Activated T-helper 2 cell treated with anti-CD3 and anti-CD28 coated beads, Interferon-gamma antibody, Interleukin-2, Interleukin-4, amounts not matched to agents 10 μg/mL and 5 μg/mL and 100 μg/mL, durations not matched to agents 14 hours and 24 hours and 36 hours (primary cell): ENCODE measurements at regions not wholly inside any gene's neighbourhood (a gene's known extent, or its start where the extent isn't known, plus 50 kb on each side); places are given as distances from the start of the nearest gene placed in this dataset.

Experiments
- DNase-seq: peaks from one replicate; pipeline ENCODE4 v3.0.0; 2021; ENCODE audit warnings: low spot score
- H3K27ac Mint-ChIP-seq: one replicate; pipeline ENCODE4 v1.8.0; 2021; ENCODE audit warnings: mixed read lengths
- H3K27me3 Mint-ChIP-seq: one replicate; pipeline ENCODE4 v1.8.0; 2021; ENCODE audit warnings: low read depth, mixed read lengths
- H3K36me3 Mint-ChIP-seq: one replicate; pipeline ENCODE4 v1.8.0; 2021; ENCODE audit warnings: low read depth, mixed read lengths
- H3K4me1 Mint-ChIP-seq: one replicate; pipeline ENCODE4 v1.8.0; 2021; ENCODE audit warnings: low read depth, mixed read lengths
- H3K4me3 Mint-ChIP-seq: one replicate; pipeline ENCODE4 v1.8.0; 2021; ENCODE audit warnings: low read depth, mild to moderate bottlenecking, moderate library complexity, mixed read lengths
- H3K9me3 Mint-ChIP-seq: one replicate; pipeline ENCODE4 v1.8.0; 2021; ENCODE audit warnings: mixed read lengths
- intact Hi-C: fragments of 100-400 bp; cut with micrococcal nuclease; formaldehyde crosslinking; loops from one replicate; pipeline ENCODE4 v1.15.1; 2023

DNA sequence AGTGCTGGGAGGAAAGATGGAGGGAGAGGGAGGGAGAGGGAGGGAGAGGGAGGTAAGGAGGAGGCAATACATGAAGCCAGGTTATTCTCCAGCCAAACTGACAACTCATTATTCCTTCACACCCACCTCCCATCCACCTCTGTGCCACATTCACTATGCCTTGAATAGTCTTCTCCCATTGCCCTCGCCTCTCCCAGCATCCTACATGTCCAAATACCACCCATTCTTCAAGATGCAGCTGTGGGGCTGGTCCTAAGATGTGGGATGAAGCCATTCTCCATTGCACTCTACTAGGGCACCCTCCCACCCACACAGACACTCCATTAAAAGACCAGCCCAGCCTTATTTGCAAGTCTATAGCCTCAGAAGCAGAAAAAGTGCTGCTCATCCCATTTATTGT, 165.8 kb downstream of the RRAGC start:
- no peak for DNase-seq
- H3K36me3 Mint-ChIP-seq, result no peaks in the 10 kb centered on the region
- peaks cover 10% of the 10 kb centered on the region for H3K27me3 Mint-ChIP-seq
- H3K4me3 Mint-ChIP-seq, result no peak overlapping the region
- H3K4me1 Mint-ChIP-seq, result no peaks in the 10 kb centered on the region
- H3K27ac Mint-ChIP-seq, result no peak overlapping the region
- intact Hi-C loops, result no loop called here
- no peaks in the 10 kb centered on the region for H3K9me3 Mint-ChIP-seq

DNA sequence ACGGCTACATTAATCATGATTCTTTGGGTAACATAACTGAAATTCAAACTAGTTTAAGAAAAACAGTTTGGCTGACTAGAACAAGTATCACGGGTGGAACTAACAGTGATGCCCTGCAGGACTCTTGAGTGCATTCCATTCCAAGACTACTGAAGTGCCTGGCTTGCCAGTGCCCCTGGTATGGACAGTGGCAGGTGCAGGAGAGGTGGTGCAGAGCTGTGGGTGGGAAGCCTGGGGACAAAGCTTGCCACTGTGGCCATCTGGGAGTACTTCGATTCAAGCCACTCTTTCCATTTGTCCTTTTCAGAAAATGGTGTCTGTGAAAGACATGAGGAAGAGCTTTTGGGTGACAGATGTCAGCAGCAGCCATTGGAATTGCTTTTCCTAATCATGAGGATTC, 166.5 kb downstream of the RRAGC start:
- Mint-ChIP-seq H3K36me3 (no peaks in the 10 kb centered on the region), H3K4me3 (no peak overlapping the region), H3K9me3 (no peaks in the 10 kb centered on the region), H3K4me1 (no peaks in the 10 kb centered on the region), H3K27me3 (peaks cover 11% of the 10 kb centered on the region), H3K27ac (no peak overlapping the region)
- intact Hi-C loops, result no loop called here
- DNase-seq, result no peak

DNA sequence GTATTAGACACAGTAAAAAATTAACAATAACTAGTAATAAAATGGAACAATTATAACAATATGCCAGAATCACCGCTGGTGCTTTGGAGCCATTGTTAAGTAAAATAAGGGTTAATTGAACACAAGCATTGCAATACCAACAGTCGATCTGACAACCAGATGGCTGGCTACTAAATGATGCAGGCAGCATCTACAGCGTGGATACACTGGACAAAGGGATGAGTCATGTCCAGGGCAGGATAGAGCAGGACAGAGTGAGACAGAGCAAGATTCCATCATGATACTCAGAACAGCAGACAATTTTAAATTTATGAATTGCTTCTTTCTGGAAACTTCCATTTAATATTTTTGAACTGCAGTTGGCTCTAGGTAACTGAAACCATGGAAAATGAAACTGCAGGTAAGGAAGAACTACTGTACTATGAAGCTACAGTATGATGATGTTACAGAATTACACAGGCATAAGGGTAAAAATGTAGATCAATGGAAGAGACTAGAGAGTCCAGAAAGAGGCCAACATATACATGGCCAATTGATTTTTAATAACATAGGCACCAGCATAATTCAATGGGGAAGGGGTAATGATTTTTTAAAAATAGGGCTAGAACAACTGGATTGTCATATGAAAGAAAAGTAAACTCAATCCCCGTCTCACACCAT, 168.7 kb downstream of the RRAGC start:
- H3K9me3 Mint-ChIP-seq, result no peaks in the 10 kb centered on the region
- H3K36me3 Mint-ChIP-seq, result no peaks in the 10 kb centered on the region
- H3K27me3 Mint-ChIP-seq, result peaks cover 16% of the 10 kb centered on the region
- H3K4me3 Mint-ChIP-seq, result no peak overlapping the region
- no peak overlapping the region for H3K27ac Mint-ChIP-seq
- intact Hi-C loops, result no loop called here
- H3K4me1 Mint-ChIP-seq, result no peaks in the 10 kb centered on the region
- DNase-seq, result no peak

DNA sequence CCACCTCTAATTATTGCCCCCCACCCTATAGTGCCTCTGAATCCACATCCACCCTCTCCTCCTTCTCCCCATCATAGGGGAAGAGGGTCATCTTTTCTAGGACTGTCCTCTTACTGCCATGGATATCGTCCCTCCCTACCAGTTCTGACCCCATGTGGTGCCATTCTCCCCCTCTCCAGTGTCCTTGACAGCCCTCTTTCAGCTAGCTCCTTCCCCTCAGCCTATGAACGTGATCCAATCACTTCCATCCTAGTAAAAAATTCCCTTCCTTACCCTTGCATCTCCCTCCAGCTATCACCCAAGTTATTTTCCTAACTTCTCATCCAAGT, 172.7 kb downstream of the RRAGC start:
- DNase-seq, result no peak
- no peaks in the 10 kb centered on the region for H3K9me3 Mint-ChIP-seq
- intact Hi-C loops, result no loop called here
- peaks cover 17% of the 10 kb centered on the region for H3K27me3 Mint-ChIP-seq
- H3K4me1 Mint-ChIP-seq, result no peaks in the 10 kb centered on the region
- no peaks in the 10 kb centered on the region for H3K36me3 Mint-ChIP-seq
- H3K4me3 Mint-ChIP-seq, result no peak overlapping the region
- no peak overlapping the region for H3K27ac Mint-ChIP-seq

DNA sequence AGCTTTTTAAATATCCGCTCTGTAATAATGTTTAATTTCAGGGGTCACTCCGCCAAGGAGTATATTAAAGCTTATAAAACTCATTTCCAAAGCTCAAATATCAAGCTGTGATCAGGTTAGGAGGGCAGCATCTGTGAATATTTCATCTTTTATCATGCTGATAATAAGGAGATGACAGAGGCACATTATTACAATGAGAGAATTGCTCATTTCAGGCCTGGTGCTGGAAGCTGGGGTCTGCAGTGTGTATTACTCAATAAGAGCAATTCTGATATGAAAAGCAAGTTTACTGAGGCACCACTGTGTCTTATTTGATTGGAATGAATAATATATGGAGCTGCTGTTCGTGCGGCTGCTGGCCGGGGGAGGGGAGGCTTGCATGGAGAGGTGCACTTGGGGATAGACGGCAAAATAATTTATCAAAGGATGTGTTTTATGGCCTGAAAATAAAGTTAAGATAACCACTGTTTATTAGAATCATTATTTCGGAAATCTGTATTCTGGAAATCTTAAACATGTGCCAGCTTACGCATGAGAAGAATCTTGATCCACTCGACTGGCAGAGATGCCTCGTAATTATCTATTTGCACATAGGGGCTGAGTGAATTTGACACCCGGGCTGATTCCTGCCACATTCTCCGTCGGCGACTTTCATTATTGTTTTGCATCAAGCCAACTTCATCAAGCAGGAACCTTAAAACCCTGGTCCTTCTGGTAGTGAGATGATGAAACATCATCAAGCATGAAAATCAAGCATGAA, 173.2 kb downstream of the RRAGC start:
- Mint-ChIP-seq H3K27ac (no peak overlapping the region), H3K4me3 (no peak overlapping the region), H3K27me3 (peaks cover 14% of the 10 kb centered on the region), H3K36me3 (no peaks in the 10 kb centered on the region), H3K9me3 (no peaks in the 10 kb centered on the region), H3K4me1 (no peaks in the 10 kb centered on the region)
- DNase-seq, result no peak
- intact Hi-C loops, result no loop called here

DNA sequence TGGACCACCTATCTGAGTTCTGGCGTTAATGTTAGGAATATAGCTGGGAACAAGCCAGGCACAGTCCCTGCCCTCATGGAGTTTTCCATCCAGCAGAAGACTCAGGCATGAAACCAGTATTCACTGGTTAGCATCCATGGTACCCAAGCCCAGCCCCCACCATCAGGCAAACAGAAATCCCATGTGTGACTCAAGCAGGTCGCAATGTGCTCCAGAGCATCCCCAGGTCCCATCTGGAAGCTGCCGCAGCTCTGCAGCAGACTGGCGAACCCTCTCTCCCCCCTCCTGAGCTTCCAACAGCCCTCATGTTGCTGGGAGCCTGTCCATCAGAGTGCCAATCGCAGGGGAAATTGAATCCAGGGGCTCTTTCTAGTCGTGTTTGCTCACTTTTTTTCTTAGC, 174.2 kb downstream of the RRAGC start:
- Mint-ChIP-seq H3K27ac (no peak overlapping the region), H3K4me1 (no peaks in the 10 kb centered on the region), H3K36me3 (no peaks in the 10 kb centered on the region), H3K27me3 (peaks cover 12% of the 10 kb centered on the region), H3K4me3 (no peak overlapping the region), H3K9me3 (no peaks in the 10 kb centered on the region)
- no peak for DNase-seq
- intact Hi-C loops, result no loop called here

DNA sequence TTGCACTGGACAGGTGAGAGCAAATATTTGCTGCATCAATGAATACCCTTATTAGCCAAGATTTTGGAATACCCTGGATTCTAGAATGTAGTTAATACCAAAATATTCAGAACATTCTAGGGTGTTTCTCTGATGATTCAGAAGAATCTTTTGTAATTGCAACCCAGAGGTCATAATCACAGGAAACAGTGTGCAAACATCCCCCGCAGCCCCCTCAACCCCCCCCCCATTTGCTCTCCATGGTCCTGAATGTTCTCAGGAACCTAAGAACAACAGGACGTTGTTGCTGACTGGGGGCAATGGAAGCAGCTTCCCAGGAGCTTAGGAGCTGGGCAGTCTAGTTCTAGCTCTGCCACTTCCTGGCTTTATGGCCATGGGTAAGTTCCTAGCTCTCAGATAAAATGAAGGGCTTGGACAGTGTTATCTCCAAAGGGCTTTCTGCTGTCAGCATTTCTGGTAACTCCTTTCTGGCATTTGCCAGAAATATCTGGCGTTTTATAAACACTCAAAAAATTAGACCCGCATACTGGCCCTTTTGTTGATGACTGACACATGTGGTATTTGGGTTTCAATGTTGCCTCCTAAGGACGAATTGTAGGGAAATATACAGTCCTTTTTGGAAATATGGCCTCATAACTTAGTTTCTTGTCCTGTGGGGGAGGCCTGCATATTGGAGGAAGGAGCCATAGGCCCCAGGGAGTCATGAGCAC, 178.6 kb downstream of the RRAGC start:
- H3K9me3 Mint-ChIP-seq, result no peaks in the 10 kb centered on the region
- no peaks in the 10 kb centered on the region for H3K4me1 Mint-ChIP-seq
- no peak for DNase-seq
- no peak overlapping the region for H3K27ac Mint-ChIP-seq
- no peaks in the 10 kb centered on the region for H3K36me3 Mint-ChIP-seq
- intact Hi-C loops, result no loop called here
- H3K4me3 Mint-ChIP-seq, result no peak overlapping the region
- peaks cover 2% of the 10 kb centered on the region for H3K27me3 Mint-ChIP-seq

DNA sequence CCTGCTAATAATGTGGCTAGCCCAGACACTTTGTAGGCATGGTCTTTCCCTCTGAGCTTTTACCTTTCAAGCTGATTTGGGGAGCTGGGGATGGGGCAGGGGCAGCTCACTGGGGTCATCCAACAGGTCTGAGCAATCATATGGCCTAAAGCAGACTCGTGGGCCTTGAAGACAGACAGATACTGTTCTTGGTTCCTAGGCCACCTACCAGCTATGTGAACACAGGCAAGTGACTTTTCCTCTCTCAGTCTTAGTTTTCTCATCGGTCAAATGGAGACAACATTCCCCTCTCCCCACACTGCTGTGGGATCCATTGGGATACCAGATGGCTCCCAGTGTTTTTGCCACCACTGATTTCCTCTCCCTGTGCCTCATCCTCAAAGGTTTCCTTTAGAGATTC, 181.8 kb downstream of the RRAGC start:
- H3K9me3 Mint-ChIP-seq, result no peaks in the 10 kb centered on the region
- H3K27me3 Mint-ChIP-seq, result no peaks in the 10 kb centered on the region
- no peak overlapping the region for H3K27ac Mint-ChIP-seq
- H3K36me3 Mint-ChIP-seq, result no peaks in the 10 kb centered on the region
- DNase-seq, result no peak
- intact Hi-C loops, result no loop called here
- no peaks in the 10 kb centered on the region for H3K4me1 Mint-ChIP-seq
- H3K4me3 Mint-ChIP-seq, result no peak overlapping the region

DNA sequence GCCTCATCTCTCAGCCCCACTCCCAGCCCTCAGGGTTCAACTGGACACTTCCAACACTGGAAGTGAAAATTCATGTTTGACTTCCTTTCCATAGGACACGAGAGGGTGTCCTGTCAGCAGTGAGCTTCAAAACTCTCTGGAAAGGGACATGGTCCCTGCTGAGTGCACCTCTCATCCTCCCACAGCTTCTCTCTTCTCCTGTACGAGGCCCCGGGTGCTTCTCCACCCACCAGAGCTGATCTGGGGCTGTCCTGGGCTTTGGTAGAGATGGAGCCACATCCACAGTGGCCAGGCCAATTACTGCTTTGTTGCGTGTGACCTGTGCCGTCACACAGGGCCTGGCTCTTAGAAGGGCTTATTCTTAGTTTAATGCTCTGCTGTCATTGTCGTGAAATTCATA, 182.3 kb downstream of the RRAGC start:
- no peaks in the 10 kb centered on the region for H3K4me1 Mint-ChIP-seq
- no peak overlapping the region for H3K4me3 Mint-ChIP-seq
- H3K27ac Mint-ChIP-seq, result no peak overlapping the region
- H3K27me3 Mint-ChIP-seq, result no peaks in the 10 kb centered on the region
- no peaks in the 10 kb centered on the region for H3K36me3 Mint-ChIP-seq
- no peak for DNase-seq
- intact Hi-C loops, result no loop called here
- no peaks in the 10 kb centered on the region for H3K9me3 Mint-ChIP-seq

DNA sequence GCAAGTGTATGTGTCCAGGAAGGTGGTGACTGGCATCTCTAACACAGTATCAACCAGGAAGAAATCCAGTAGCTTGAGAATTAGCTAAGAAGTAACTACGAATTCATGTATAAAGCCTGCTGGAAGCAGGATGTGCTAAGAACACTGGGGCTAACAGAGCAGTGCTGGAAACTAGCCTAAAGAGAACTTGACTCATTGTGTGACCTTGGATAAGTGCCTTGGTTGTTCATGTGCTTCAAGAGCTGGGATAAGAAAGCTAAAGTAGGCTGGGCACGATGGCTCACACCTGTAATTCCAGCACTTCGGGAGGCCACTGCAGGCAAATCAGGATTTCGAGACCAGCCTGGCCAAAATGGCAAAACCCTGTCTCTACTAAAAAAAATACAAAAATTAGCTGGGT, 186.9 kb downstream of the RRAGC start:
- Mint-ChIP-seq H3K9me3 (no peaks in the 10 kb centered on the region), H3K4me3 (no peak overlapping the region), H3K27me3 (peaks cover 9% of the 10 kb centered on the region), H3K27ac (no peak overlapping the region), H3K36me3 (no peaks in the 10 kb centered on the region), H3K4me1 (no peaks in the 10 kb centered on the region)
- intact Hi-C loops, result no loop called here
- DNase-seq, result no peak

DNA sequence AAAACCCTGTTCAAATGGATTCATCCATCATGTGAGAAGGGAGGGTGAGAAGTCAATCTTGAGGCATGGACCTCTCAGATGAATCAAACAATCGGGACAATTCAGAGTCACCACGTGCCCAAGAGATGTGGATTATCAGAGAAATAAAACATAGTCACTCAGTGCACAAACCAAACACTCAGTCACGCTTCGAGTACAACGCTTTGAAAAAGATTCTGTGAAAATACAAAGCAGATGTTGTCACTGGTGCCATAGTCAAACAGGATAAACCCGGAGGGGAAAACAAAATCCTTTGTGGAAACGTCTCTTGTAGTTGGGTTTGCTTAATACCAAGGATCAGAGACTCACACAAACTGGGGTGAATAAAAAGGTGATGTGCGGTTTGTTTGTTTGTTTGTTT, 188.4 kb downstream of the RRAGC start:
- intact Hi-C loops, result no loop called here
- no peak for DNase-seq
- H3K9me3 Mint-ChIP-seq, result no peaks in the 10 kb centered on the region
- no peak overlapping the region for H3K27ac Mint-ChIP-seq
- no peaks in the 10 kb centered on the region for H3K4me1 Mint-ChIP-seq
- H3K36me3 Mint-ChIP-seq, result no peaks in the 10 kb centered on the region
- no peak overlapping the region for H3K4me3 Mint-ChIP-seq
- peaks cover 9% of the 10 kb centered on the region for H3K27me3 Mint-ChIP-seq

DNA sequence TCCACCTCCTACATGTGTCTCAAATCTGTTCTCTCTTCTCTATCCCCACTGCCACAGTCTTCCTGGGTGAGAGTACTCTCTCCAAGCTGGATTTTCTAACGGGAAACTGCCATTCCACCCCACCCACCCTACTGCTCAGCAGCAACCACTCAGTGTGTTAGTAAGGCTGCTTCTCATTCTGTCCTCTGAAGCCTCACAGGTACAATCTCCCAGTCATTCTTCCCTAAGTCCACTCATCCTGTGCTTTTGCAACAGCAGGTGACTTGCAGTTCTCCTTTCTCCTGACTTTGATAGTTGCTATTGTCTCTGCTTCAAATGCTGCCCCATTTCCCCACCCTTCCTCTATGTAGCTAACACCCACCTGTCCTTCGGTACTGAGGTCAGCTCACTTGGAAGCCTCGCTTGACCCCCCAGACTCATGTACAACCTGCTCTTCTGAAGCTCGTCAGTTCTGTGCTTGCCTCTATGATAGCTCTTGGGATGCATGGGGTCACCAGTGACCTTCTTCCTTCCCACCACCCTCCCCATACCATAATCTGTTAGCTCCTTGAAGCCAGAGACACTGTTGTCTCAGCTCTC, 188.9 kb downstream of the RRAGC start:
- H3K9me3 Mint-ChIP-seq, result no peaks in the 10 kb centered on the region
- H3K27ac Mint-ChIP-seq, result no peak overlapping the region
- intact Hi-C loops, result no loop called here
- no peaks in the 10 kb centered on the region for H3K36me3 Mint-ChIP-seq
- H3K4me1 Mint-ChIP-seq, result no peaks in the 10 kb centered on the region
- DNase-seq, result no peak
- H3K27me3 Mint-ChIP-seq, result peaks cover 9% of the 10 kb centered on the region
- H3K4me3 Mint-ChIP-seq, result no peak overlapping the region

DNA sequence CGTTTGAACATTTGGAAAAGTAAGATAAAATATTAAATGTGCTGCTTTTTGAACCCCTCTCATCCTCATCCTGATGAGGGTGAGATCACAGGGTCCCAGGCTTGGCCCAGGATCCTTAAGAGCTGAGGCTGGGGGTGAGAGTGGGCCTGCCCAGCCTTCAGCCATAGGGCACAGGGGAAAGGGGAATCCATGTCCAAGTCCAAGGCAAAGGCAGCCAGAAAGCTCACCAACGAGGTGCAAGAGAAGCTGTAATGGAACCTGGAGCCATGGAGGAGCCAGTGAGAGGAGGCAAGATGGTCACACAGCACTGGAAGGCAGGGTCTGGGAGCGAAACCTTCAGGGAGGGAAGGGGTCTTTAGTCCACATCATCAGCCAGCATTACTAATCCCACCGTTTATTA, 191.9 kb downstream of the RRAGC start:
- H3K36me3 Mint-ChIP-seq, result no peaks in the 10 kb centered on the region
- intact Hi-C loops, result no loop called here
- peaks cover 20% of the 10 kb centered on the region for H3K27me3 Mint-ChIP-seq
- H3K4me3 Mint-ChIP-seq, result no peak overlapping the region
- no peak overlapping the region for H3K27ac Mint-ChIP-seq
- no peak for DNase-seq
- H3K9me3 Mint-ChIP-seq, result peaks cover 4% of the 10 kb centered on the region
- no peaks in the 10 kb centered on the region for H3K4me1 Mint-ChIP-seq
